Breast epithelium (tissue), 3 donors: ENCODE measurements at regions not wholly inside any gene's neighbourhood (a gene's known extent, or its start where the extent isn't known, plus 50 kb on each side); places are given as distances from the start of the nearest gene placed in this dataset.

ENCODE experiments used
- POLR2A ChIP-seq: fragments of 450-650 bp; IDR thresholded peaks from one replicate; pipeline ENCODE4 v1.6.1; 2016; ENCODE audit warnings: antibody characterized with exemption, mild to moderate bottlenecking, moderate library complexity
- TF ChIP-seq, protein P1 (sequence below), 3 donors: fragments of 450-650 bp; IDR thresholded peaks; one replicate each; pipeline ENCODE4 v1.5.1; 2016 to 2017; ENCODE audit warnings: antibody characterized with exemption in 3 of 3, mild to moderate bottlenecking in 3 of 3, moderate library complexity in 3 of 3

DNA sequence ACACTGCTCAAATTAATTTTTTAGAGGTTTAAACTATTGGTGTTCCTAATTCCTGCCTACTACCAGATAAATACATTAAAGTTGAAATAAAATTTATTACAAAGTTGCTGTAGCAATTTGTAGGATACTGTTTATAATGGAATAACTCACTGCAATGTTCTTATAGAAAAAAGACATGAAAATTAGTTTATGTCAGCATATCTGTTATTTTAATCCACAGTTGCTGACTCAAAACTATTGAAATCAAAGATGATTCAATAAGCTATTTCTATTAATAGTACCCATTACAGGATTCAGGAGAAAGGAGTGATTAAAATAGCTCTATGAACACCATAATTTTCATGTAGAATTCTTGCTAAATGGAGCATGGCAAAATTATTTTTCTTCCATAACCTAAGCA lies 764.4 kb upstream of the NUDT12 start:
- TF ChIP-seq, protein P1, sequence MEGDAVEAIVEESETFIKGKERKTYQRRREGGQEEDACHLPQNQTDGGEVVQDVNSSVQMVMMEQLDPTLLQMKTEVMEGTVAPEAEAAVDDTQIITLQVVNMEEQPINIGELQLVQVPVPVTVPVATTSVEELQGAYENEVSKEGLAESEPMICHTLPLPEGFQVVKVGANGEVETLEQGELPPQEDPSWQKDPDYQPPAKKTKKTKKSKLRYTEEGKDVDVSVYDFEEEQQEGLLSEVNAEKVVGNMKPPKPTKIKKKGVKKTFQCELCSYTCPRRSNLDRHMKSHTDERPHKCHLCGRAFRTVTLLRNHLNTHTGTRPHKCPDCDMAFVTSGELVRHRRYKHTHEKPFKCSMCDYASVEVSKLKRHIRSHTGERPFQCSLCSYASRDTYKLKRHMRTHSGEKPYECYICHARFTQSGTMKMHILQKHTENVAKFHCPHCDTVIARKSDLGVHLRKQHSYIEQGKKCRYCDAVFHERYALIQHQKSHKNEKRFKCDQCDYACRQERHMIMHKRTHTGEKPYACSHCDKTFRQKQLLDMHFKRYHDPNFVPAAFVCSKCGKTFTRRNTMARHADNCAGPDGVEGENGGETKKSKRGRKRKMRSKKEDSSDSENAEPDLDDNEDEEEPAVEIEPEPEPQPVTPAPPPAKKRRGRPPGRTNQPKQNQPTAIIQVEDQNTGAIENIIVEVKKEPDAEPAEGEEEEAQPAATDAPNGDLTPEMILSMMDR (IDR thresholded peaks at IDR 0.05), result no peak
- TF ChIP-seq POLR2A, result no peak
